Vagina (tissue), 2 donors: ENCODE measurements at regions not wholly inside any gene's neighbourhood (a gene's known extent, or its start where the extent isn't known, plus 50 kb on each side); places are given as distances from the start of the nearest gene placed in this dataset.

Experiments
- DNase-seq, 2 donors: peaks; one replicate each; pipeline ENCODE4 v3.0.0-alpha.2; 2017; ENCODE audit errors: extremely low spot score in 2 of 2
- H3K27ac ChIP-seq: fragments of 200-600 bp; sonication (generic); one replicate; pipeline ENCODE4 v1.5.1; 2019
- H3K27me3 ChIP-seq: fragments of 200-600 bp; sonication (generic); one replicate; pipeline ENCODE4 v1.5.1; 2019
- H3K36me3 ChIP-seq, 2 donors: fragments of 200-600 bp; sonication (generic); one replicate each; pipeline ENCODE4 v1.5.1; 2017 to 2019
- H3K4me1 ChIP-seq: fragments of 200-600 bp; sonication (generic); one replicate; pipeline ENCODE4 v1.5.1; 2019
- H3K4me3 ChIP-seq, 2 donors: fragments of 200-600 bp; sonication (generic); 1 replicate in 1 of 2; 2 replicates in 1 of 2; pipeline ENCODE4 v1.5.1; 2016 to 2019
- H3K9me3 ChIP-seq: fragments of 200-600 bp; sonication (generic); one replicate; pipeline ENCODE4 v1.5.1; 2019
- CTCF ChIP-seq, 3 experiments: fragments of 450-650 bp in 2 of 3; fragments of 200-600 bp in 1 of 3; sonication (generic) in 1 of 3; IDR thresholded peaks; one replicate each; pipeline ENCODE4 v1.5.1; 2017 to 2019; ENCODE audit warnings: antibody characterized with exemption in 3 of 3, mild to moderate bottlenecking in 2 of 3, moderate library complexity in 2 of 3
- POLR2A ChIP-seq, 2 donors: fragments of 450-650 bp; IDR thresholded peaks; one replicate each; pipeline ENCODE4 v1.6.1; 2017; ENCODE audit warnings: antibody characterized with exemption in 2 of 2, mild to moderate bottlenecking in 2 of 2, moderate library complexity in 2 of 2
- POLR2AphosphoS5 ChIP-seq, 2 donors: sonication (generic); formaldehyde crosslinking; IDR thresholded peaks; one replicate each; pipeline ENCODE4 v1.9.0; 2017; ENCODE audit warnings: antibody characterized with exemption in 2 of 2, mild to moderate bottlenecking in 2 of 2, low read depth in 1 of 2; ENCODE audit not compliant: insufficient read depth in 1 of 2
- intact Hi-C: fragments of 100-400 bp; cut with DNase I; formaldehyde crosslinking; loops from one replicate; pipeline ENCODE4 v1.15.1; 2023

- Histone ChIP-seq H3K36me3 (no peaks in the 10 kb centered on the region), H3K27me3 (no peaks in the 10 kb centered on the region), H3K4me1 (no peaks in the 10 kb centered on the region), H3K4me3 (no peak overlapping the region), H3K9me3 (no peaks in the 10 kb centered on the region), H3K27ac (no peak overlapping the region)
- TF ChIP-seq POLR2A (IDR thresholded peaks at IDR 0.05): no peak
- no peak for TF ChIP-seq CTCF (IDR thresholded peaks at IDR 0.05)
- TF ChIP-seq POLR2AphosphoS5 (IDR thresholded peaks at IDR 0.05; ENCODE audit: insufficient read depth in 1 of 2, low read depth in 1 of 2): no peak
- intact Hi-C loops: no loop called here
- no peak for DNase-seq
Measured at GRCh38 chr14:38774162-38774561, 328.9 kb downstream of the SEC23A start.

GRCh38 chr14:38770251-38770650, 332.8 kb downstream of the SEC23A start:
- Histone ChIP-seq H3K9me3 (no peaks in the 10 kb centered on the region), H3K4me3 (no peak overlapping the region), H3K27me3 (no peaks in the 10 kb centered on the region), H3K36me3 (no peaks in the 10 kb centered on the region), H3K4me1 (no peaks in the 10 kb centered on the region), H3K27ac (no peak overlapping the region)
- TF ChIP-seq POLR2AphosphoS5 (IDR thresholded peaks at IDR 0.05; ENCODE audit: insufficient read depth in 1 of 2, low read depth in 1 of 2) (no peak), CTCF (IDR thresholded peaks at IDR 0.05) (no peak), POLR2A (IDR thresholded peaks at IDR 0.05) (no peak)
- no peak for DNase-seq
- intact Hi-C loops: no loop called here

GRCh38 chr14:38762845-38763244, 340.2 kb downstream of the SEC23A start:
- no peaks in the 10 kb centered on the region for H3K27me3 ChIP-seq
- no peaks in the 10 kb centered on the region for H3K4me1 ChIP-seq
- DNase-seq: no peak
- no peaks in the 10 kb centered on the region for H3K36me3 ChIP-seq
- H3K9me3 ChIP-seq: no peaks in the 10 kb centered on the region
- intact Hi-C loops: no loop called here
- H3K27ac ChIP-seq: no peak overlapping the region
- no peak for TF ChIP-seq POLR2A (IDR thresholded peaks at IDR 0.05)
- no peak for TF ChIP-seq CTCF (IDR thresholded peaks at IDR 0.05)
- TF ChIP-seq POLR2AphosphoS5 (IDR thresholded peaks at IDR 0.05; ENCODE audit: insufficient read depth in 1 of 2, low read depth in 1 of 2): no peak
- no peak overlapping the region for H3K4me3 ChIP-seq

DNA sequence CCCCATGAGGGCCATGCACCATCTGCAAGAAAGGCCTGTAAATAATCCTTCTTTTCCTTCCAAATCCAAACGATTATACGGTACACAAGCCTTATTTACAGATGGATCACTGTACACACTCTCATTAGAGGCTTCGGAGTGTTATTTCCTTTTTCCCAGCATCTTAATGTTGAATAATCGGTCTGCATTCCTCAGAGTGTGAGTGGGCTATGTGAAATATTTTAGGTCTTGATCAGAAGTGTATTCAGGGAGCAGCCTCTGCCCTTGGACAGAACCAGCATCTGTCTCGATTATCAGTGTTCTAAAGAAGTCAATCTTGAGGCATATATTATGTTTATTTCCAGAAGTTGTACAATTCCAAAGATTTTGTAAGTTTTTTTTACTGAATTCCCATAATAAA, 340.6 kb downstream of the SEC23A start:
- Histone ChIP-seq H3K4me3 (no peak overlapping the region), H3K27ac (no peak overlapping the region), H3K9me3 (no peaks in the 10 kb centered on the region), H3K4me1 (no peaks in the 10 kb centered on the region), H3K36me3 (no peaks in the 10 kb centered on the region), H3K27me3 (no peaks in the 10 kb centered on the region)
- intact Hi-C loops: no loop called here
- no peak for TF ChIP-seq POLR2A (IDR thresholded peaks at IDR 0.05)
- no peak for DNase-seq

DNA sequence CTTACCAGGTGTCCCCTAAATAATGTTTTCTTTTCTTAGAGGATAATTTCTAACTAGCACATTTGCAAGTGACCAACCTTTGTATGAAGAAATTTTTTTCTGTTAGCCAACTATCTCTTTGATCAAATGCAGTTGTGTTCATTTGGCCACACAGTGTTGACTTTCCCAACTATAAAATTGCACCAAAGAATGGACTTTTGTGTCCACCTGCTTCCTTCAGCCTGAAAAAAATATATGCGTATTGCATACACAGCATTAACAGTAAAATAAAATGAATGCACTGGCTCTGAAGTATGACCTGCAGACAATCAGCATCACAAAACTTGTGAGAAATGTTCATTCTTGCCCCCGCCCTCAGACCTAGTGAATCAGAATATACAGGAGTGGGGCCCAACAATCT, 342.0 kb downstream of the SEC23A start:
- H3K36me3 ChIP-seq: no peaks in the 10 kb centered on the region
- intact Hi-C loops: no loop called here
- H3K27ac ChIP-seq: no peak overlapping the region
- H3K4me3 ChIP-seq: no peak overlapping the region
- DNase-seq: no peak
- H3K4me1 ChIP-seq: no peaks in the 10 kb centered on the region
- TF ChIP-seq POLR2AphosphoS5 (IDR thresholded peaks at IDR 0.05; ENCODE audit: insufficient read depth in 1 of 2, low read depth in 1 of 2): no peak
- TF ChIP-seq CTCF (IDR thresholded peaks at IDR 0.05): no peak
- TF ChIP-seq POLR2A (IDR thresholded peaks at IDR 0.05): no peak
- H3K9me3 ChIP-seq: no peaks in the 10 kb centered on the region
- no peaks in the 10 kb centered on the region for H3K27me3 ChIP-seq

- H3K4me3 ChIP-seq: no peak overlapping the region
- H3K27me3 ChIP-seq: no peaks in the 10 kb centered on the region
- no peaks in the 10 kb centered on the region for H3K9me3 ChIP-seq
- no peak overlapping the region for H3K27ac ChIP-seq
- no peaks in the 10 kb centered on the region for H3K36me3 ChIP-seq
- H3K4me1 ChIP-seq: no peaks in the 10 kb centered on the region
- no peak for DNase-seq
- intact Hi-C loops: no loop called here
- TF ChIP-seq CTCF (IDR thresholded peaks at IDR 0.05) (no peak), POLR2AphosphoS5 (IDR thresholded peaks at IDR 0.05; ENCODE audit: insufficient read depth in 1 of 2, low read depth in 1 of 2) (no peak), POLR2A (IDR thresholded peaks at IDR 0.05) (no peak)
Measured at GRCh38 chr14:38758661-38759060, 344.4 kb downstream of the SEC23A start.
